Keratinocyte (primary cell): ENCODE measurements at regions not wholly inside any gene's neighbourhood (a gene's known extent, or its start where the extent isn't known, plus 50 kb on each side); places are given as distances from the start of the nearest gene placed in this dataset.

Experiments
- DNase-seq: peaks from one replicate; pipeline ENCODE4 v3.0.0-alpha.2; 2011; ENCODE audit warnings: low read depth, missing footprints, low spot score
- FAIRE-seq: peaks from 2 replicates; lab custom pipeline; 2011; peaks lifted over from hg19 to GRCh38; lab: Jason Lieb, UNC
- H2AFZ ChIP-seq: 2 replicates; pipeline ENCODE4 v1.6.0; 2012; ENCODE audit warnings: low read length, control low read depth, inconsistent platforms; ENCODE audit not compliant: control insufficient read depth
- H3K27ac ChIP-seq: 2 replicates; pipeline ENCODE4 v1.5.1; 2011; ENCODE audit warnings: low read length; ENCODE audit not compliant: control insufficient read depth, insufficient read depth
- H3K27me3 ChIP-seq: 3 replicates; pipeline ENCODE4 v1.6.0; 2011; ENCODE audit warnings: low read length; ENCODE audit not compliant: control insufficient read depth, insufficient read depth; ENCODE audit errors: extremely low read depth
- H3K36me3 ChIP-seq, 2 experiments: 2 replicates in 1 of 2; 3 replicates in 1 of 2; pipeline ENCODE4 v1.5.1; 2011; ENCODE audit warnings: low read length in 2 of 2, mild to moderate bottlenecking in 1 of 2; ENCODE audit not compliant: control insufficient read depth in 2 of 2, insufficient read depth in 2 of 2; ENCODE audit errors: extremely low read depth in 1 of 2
- H3K4me1 ChIP-seq: 3 replicates; pipeline ENCODE4 v1.5.1; 2011; ENCODE audit warnings: low read length; ENCODE audit not compliant: control insufficient read depth, insufficient read depth; ENCODE audit errors: extremely low read depth
- H3K4me2 ChIP-seq: 3 replicates; pipeline ENCODE4 v1.6.0; 2011; ENCODE audit warnings: low read depth, low read length; ENCODE audit not compliant: control insufficient read depth, insufficient read depth; ENCODE audit errors: extremely low read depth
- H3K4me3 ChIP-seq, 3 experiments: fragments of 200-600 bp in 1 of 3; sonication (generic) in 1 of 3; 2 replicates in 2 of 3; 3 replicates in 1 of 3; pipeline ENCODE4 v1.5.1; 2011 to 2016; ENCODE audit warnings: low read length in 3 of 3, mild to moderate bottlenecking in 3 of 3, control low read depth in 2 of 3, inconsistent platforms in 1 of 3, low read depth in 1 of 3, mixed read lengths in 1 of 3, mixed run types in 1 of 3, moderate library complexity in 1 of 3; ENCODE audit not compliant: control insufficient read depth in 2 of 3, insufficient read depth in 2 of 3; ENCODE audit errors: extremely low read depth in 1 of 3
- H3K79me2 ChIP-seq: 2 replicates; pipeline ENCODE4 v1.6.0; 2012; ENCODE audit warnings: low read length; ENCODE audit not compliant: control insufficient read depth, insufficient read depth
- H3K9ac ChIP-seq: 3 replicates; pipeline ENCODE4 v1.6.0; 2011; ENCODE audit warnings: low read length; ENCODE audit not compliant: control insufficient read depth, insufficient read depth; ENCODE audit errors: extremely low read depth
- H3K9me1 ChIP-seq: 3 replicates; pipeline ENCODE4 v1.6.0; 2011; ENCODE audit warnings: low read length; ENCODE audit not compliant: control insufficient read depth, insufficient read depth; ENCODE audit errors: extremely low read depth
- H3K9me3 ChIP-seq: 2 replicates; pipeline ENCODE4 v1.5.1; 2012; ENCODE audit warnings: low read depth, low read length; ENCODE audit not compliant: control insufficient read depth
- H4K20me1 ChIP-seq: 3 replicates; pipeline ENCODE4 v1.6.0; 2011; ENCODE audit warnings: low read length; ENCODE audit not compliant: control insufficient read depth, insufficient read depth; ENCODE audit errors: extremely low read depth
- EZH2 ChIP-seq: IDR thresholded peaks from one replicate; pipeline ENCODE4 v1.6.1; 2012; ENCODE audit warnings: inconsistent platforms, mild to moderate bottlenecking, low read length, moderate library complexity
- dilution Hi-C: fragments of 300-500 bp; cut with MboI; formaldehyde crosslinking; loops from one replicate; pipeline ENCODE4 v1.7.0; 2020; ENCODE audit warnings: low sequenced_read_pairs; ENCODE audit not compliant: extremely low pct_ligation_motif_present
- TF ChIP-seq, protein P1 (sequence below), 3 experiments: IDR thresholded peaks in 1 of 3; conservative IDR thresholded peaks in 1 of 3; optimal IDR thresholded peaks in 1 of 3; 2 replicates in 2 of 3; 3 replicates in 1 of 3; pipeline versions ENCODE3 to v1.5.1; 2011; ENCODE audit warnings: low read length in 3 of 3, mild to moderate bottlenecking in 3 of 3, moderate library complexity in 2 of 3, control low read depth in 1 of 3, inconsistent platforms in 1 of 3; ENCODE audit not compliant: insufficient read depth in 2 of 3; ENCODE audit errors: extremely low read depth in 1 of 3

DNA sequence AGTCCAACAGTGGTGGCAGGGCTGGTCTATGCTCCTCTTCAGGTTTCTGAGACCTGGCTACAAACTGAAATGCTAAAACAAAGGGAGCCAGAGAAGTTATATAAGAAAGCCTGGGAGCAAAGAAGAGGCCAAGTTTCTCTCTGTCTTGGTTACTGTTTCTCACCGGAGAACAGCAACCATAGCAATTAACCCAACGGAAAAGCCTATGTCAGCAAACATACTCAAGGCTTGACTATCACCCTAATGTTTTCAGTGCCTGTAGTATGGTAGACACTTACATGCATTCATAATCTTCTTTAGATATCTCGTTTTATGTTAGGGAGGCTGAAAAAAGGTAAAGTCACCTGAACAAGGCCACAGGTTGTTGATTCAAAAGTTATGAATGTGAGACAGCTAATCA lies 86.3 kb upstream of the CLSTN2 start:
- dilution Hi-C loops = no loop called here
- Histone ChIP-seq H3K27ac (no peak overlapping the region), H3K9me1 (no peaks in the 10 kb centered on the region), H3K27me3 (no peaks in the 10 kb centered on the region), H3K4me2 (no peak overlapping the region), H4K20me1 (no peaks in the 10 kb centered on the region), H3K79me2 (no peaks in the 10 kb centered on the region), H3K4me1 (no peaks in the 10 kb centered on the region), H2AFZ (no peak overlapping the region), H3K9ac (no peak overlapping the region), H3K9me3 (no peaks in the 10 kb centered on the region), H3K36me3 (no peaks in the 10 kb centered on the region), H3K4me3 (no peak overlapping the region)
- FAIRE-seq (no peak), DNase-seq (no peak)
- TF ChIP-seq EZH2 = no peak
- TF ChIP-seq, protein P1, sequence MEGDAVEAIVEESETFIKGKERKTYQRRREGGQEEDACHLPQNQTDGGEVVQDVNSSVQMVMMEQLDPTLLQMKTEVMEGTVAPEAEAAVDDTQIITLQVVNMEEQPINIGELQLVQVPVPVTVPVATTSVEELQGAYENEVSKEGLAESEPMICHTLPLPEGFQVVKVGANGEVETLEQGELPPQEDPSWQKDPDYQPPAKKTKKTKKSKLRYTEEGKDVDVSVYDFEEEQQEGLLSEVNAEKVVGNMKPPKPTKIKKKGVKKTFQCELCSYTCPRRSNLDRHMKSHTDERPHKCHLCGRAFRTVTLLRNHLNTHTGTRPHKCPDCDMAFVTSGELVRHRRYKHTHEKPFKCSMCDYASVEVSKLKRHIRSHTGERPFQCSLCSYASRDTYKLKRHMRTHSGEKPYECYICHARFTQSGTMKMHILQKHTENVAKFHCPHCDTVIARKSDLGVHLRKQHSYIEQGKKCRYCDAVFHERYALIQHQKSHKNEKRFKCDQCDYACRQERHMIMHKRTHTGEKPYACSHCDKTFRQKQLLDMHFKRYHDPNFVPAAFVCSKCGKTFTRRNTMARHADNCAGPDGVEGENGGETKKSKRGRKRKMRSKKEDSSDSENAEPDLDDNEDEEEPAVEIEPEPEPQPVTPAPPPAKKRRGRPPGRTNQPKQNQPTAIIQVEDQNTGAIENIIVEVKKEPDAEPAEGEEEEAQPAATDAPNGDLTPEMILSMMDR (optimal IDR thresholded peaks at IDR 0.05 in 1 of 3, IDR thresholded peaks at IDR 0.05 in 1 of 3, conservative IDR thresholded peaks at IDR 0.05 in 1 of 3; ENCODE audit: extremely low read depth in 1 of 3, insufficient read depth in 2 of 3, low read length in 3 of 3) = no peak

DNA sequence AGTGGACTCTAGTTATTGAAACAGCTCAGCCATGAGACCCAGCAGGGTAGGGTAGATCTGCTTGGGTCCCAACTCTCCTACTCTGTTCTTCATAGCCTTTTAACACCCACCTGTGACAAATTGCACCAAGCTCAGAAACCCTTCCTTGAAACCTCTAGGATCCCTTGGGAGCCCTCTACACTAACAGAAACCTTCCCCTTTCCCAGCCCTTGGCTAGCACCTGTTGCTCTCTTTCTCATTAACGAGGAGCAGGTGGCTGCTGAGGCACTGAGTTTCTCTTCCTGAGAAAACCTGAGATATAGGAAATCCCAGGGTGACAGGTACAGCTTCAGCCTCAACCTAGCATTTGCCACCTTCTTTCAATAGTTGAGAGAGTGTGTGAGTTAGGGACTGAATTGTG lies 88.3 kb upstream of the CLSTN2 start:
- Histone ChIP-seq H4K20me1 (no peaks in the 10 kb centered on the region), H3K36me3 (no peaks in the 10 kb centered on the region), H3K79me2 (no peaks in the 10 kb centered on the region), H3K27ac (no peak overlapping the region), H3K9me1 (no peaks in the 10 kb centered on the region), H3K4me2 (no peak overlapping the region), H3K9ac (no peak overlapping the region), H3K4me3 (no peak overlapping the region), H2AFZ (no peak overlapping the region), H3K4me1 (no peaks in the 10 kb centered on the region), H3K9me3 (no peaks in the 10 kb centered on the region), H3K27me3 (no peaks in the 10 kb centered on the region)
- dilution Hi-C loops = no loop called here
- TF ChIP-seq, protein P1 (optimal IDR thresholded peaks at IDR 0.05 in 1 of 3, IDR thresholded peaks at IDR 0.05 in 1 of 3, conservative IDR thresholded peaks at IDR 0.05 in 1 of 3; ENCODE audit: extremely low read depth in 1 of 3, insufficient read depth in 2 of 3, low read length in 3 of 3) = no peak
- no peak for TF ChIP-seq EZH2
- DNase-seq = no peak
- FAIRE-seq = no peak
